ENCODE measurements at regions not wholly inside any gene's neighbourhood (a gene's known extent, or its start where the extent isn't known, plus 50 kb on each side); places are given as distances from the start of the nearest gene placed in this dataset.
A peak's percentile ranks its signal among the peaks of the same experiment; 100 is the strongest.

- DNase-seq (ENCODE audit: low spot score) = no peak
These were observed 397.6 kb downstream of the RNF144B start for GRCh38 chr6:18784794-18785193.

DNA sequence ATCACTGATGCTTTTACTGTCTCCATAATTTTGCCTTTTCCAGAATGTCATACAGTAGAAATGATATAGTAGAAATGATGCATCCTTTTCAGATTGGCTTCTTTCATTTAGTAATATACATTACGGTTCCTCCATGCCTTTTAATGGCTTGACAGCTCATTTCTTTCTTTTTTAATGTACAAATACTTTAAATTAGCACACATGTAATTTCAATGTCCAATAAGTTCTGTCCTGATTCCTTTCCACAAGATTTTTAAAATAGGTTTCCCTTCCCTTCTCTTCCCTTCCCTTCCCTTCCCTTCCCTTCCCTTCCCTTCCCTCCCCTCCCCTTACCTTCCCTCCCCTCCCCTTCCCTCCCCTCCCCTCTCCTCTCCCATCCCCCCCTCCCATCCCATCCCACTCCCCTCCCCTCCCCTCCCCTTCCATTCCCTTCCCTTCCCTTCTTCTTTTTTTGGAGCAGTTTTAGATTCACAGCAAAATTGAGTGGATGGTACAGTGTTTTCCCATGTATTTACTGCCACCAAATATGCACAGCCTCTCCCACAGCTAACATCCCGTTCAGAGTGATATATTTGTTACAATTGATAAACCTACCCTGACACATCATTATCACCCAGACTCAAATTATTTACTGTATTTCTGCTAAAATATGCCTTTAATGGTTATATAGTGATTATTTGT is 398.8 kb downstream of the RNF144B start:
- DNase-seq (ENCODE audit: low spot score) = no peak

DNA sequence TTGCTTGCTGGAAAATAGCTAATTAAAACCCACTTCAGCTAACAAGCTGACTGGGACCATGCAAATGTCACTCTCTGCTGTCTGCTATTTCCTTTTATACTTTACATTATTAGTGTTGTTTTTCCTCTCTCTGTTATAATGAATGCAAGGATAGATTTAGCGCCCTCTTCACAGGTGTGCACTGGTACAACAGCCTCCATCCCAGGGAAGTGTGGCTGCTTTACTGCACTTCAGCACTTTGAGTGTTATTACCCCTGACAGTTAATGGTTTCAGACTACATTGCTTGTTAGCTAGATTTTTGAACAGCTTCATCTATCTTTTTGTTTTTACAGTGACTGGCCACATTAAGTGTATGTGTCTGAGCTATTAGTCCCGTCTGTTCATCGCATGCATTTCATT is 405.7 kb downstream of the RNF144B start:
- no peak for DNase-seq (ENCODE audit: low spot score)

DNA sequence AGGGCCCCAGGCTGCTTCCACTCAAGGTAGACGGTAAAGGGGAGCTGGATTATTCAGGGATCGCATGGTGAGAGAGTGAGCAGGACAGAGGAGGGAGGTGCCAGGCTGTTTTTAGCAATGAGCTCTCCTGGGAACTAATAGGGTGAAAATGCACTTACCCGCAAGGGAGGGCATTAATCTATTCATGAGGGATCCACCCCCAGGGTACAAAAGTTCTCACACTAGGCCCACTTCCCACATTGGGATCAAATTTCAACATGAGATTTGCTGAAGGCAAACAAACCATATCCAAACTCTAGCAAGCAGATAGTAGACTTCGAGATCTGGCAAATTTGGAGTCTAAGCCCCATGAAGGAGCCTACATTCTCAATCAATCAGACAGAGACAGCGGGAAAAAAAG is 408.6 kb downstream of the RNF144B start:
- DNase-seq (ENCODE audit: low spot score) = no peak

GRCh38 chr6:18820725-18821124 is 433.6 kb downstream of the RNF144B start:
- no peak for DNase-seq (ENCODE audit: low spot score)

DNA sequence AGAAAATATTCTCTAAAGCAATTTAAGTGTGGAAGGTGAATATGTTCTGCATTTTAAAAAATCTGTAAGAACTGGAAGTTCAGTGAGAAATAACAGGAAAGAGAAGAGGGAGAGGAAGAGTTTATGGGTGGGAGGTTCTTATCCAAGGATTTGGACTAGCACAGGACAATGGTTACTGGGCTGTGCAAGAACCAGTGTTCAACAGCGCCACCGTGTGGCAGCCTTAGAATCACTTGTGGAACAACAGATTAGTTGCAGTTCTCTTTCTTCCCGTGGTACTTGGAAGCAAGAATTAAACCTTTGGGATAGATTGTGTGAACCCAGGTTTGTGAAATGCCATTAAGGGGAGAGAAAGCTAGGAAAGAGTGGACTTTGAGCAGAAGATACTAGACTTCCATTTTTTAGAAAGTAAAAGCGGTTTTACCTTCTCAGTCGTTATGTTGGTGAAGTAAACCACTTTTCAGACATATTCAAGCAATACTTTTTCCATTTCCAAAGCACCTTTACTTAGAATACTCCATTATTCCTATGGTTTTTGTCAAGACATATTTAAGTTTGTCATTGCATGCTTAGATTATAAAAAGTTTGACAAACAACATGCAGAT is 436.7 kb downstream of the RNF144B start:
- DNase-seq (ENCODE audit: low spot score) = peak; percentile 29

GRCh38 chr6:18829272-18829870 is 442.2 kb downstream of the RNF144B start:
- DNase-seq (ENCODE audit: low spot score) = no peak

- no peak for DNase-seq (ENCODE audit: low spot score)
These were observed 448.8 kb downstream of the RNF144B start for GRCh38 chr6:18835976-18836375.

- DNase-seq (ENCODE audit: low spot score) = no peak
These were observed 449.9 kb downstream of the RNF144B start for GRCh38 chr6:18837013-18837412.

GRCh38 chr6:18842534-18842933 is 455.4 kb downstream of the RNF144B start:
- DNase-seq (ENCODE audit: low spot score) = no peak

- no peak for DNase-seq (ENCODE audit: low spot score)
These were observed 458.7 kb downstream of the RNF144B start for GRCh38 chr6:18845896-18846295.

DNA sequence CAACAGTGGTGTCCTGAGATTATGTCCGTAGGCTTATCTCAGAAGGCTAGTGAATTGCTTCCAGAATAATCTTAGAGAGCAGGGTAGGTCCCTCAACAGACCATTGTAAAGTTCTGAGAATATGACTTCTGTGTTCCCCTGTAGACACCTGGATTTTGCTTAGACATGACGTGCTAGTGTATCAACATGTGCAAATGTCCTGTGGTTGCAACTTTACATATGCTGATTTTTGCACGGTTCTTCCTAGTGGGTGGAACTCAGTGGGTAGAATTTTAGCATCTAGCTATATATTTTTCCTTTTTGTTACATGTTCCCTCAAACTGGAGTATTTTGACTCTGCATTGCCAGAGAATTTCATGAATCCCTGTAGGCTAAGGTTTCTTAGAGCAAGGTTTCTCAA is 459.2 kb downstream of the RNF144B start:
- DNase-seq (ENCODE audit: low spot score) = no peak

GRCh38 chr6:18861204-18861603 is 474.1 kb downstream of the RNF144B start:
- no peak for DNase-seq (ENCODE audit: low spot score)

GRCh38 chr6:18883268-18883667 is 496.1 kb downstream of the RNF144B start:
- DNase-seq (ENCODE audit: low spot score) = no peak

DNA sequence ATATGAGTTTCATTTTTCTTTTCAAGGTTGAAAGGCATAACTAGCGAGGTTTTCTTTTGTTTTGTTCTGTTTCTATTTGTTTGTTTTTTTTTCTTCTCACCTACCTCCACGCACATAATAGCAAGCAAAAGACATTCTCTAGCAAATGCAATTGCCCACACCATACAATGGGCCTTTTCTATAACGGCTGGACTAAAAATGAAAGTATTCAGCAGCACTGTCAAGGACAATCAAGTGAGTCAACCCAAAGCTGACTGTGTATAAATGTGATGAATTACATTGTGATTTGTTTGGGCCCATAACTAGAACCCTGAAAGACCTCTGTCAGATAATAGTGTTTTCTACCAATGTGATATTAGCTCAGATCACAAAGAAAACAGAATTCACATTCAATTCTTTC is 496.7 kb downstream of the RNF144B start:
- DNase-seq (ENCODE audit: low spot score) = no peak

DNA sequence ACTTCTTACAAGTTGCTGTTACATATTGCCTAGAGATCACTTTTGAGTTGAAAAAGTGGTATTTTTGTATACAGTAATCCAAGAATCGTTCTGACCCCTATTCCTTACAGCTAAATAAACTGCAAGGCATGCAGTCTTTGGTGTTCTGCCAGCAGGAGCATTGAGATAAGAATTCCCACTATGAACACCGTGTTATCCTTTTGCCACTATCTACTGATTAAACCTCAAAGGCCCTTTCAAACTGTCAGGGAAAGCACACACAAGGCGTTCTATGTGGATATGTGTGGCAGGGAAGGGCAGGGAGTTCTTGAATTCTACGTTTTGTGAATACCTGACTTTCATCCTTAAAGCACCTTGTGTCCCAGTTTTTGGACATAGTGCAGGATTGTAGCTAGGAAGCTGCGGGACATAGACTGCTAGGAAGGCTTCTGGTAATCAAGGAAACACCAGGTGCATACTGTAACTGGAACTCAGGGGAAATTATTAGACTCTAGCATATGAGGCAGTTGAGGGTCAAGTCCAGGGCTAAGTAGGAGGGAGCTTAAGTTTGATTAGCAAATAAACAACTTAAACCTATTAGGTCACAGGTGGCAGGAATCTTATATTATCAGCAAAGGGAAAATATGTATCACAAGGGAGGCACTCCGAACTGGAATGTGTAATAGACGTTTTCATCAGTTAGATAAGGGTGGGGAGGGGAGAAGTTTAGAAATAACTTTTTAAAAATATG is 506.6 kb downstream of the RNF144B start:
- DNase-seq (ENCODE audit: low spot score) = no peak

GRCh38 chr6:18897350-18897749 is 510.2 kb downstream of the RNF144B start:
- DNase-seq (ENCODE audit: low spot score) = no peak

DNA sequence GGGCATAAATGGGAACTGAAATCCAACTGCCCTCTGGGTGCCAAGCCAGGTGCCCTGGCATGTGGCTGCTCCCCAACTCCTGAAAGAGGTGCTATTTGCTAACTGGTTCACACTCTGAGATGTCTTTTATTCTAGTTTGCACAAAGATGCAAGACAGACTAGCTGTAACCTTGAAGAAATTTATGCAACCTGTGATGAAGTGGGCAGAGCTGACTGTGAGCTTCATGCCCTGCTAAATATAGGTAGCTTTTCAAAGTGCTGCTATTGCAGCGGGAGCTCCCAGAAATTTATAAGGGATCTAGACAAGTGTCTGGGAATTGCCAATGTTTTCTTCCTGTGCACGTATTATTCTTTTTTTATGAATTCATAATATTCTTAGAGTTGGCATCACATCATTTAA is 517.5 kb downstream of the RNF144B start:
- no peak for DNase-seq (ENCODE audit: low spot score)

GRCh38 chr6:18920701-18921100 is 533.6 kb downstream of the RNF144B start:
- DNase-seq (ENCODE audit: low spot score) = no peak

DNA sequence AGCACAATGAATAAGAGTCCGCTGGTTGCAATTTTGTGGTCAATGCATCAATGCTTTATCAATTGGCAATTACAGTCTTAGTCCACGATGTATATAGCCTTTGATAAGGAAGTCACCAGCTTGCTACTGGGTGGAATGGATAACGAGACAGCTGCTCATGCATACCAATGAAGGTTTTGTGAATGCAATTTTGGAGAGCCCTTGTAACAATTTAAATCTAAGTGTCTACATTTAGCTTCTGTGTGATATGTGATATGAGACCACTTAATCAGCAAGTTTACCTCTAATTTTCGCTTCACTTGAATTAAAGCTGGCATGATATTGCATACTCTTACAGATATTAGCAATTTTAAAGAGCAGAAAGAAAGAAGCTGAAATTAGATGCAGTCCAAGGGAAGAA is 543.9 kb downstream of the RNF144B start:
- DNase-seq (ENCODE audit: low spot score) = no peak

GRCh38 chr6:18958146-18958545 is 571.0 kb downstream of the RNF144B start:
- no peak for DNase-seq (ENCODE audit: low spot score)

DNA sequence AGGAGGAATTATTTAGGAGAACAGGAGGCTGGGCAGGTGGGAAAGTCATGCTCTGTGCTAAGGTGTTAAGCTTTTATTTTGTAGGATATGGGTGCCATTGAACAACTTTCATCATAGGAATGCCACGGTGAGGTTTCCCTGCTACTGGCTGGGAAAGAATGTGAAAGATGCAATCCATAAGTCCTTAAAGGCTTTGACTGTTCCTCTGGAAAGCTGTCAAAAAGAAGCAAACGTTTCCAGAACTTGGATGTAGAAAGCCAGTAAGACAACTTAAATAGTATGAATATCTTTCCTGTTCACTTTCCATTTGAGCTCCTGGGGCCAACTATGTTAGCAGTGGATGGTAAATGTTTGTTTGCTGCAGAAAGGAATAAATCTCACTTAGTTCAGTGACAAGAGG is 574.4 kb downstream of the RNF144B start:
- DNase-seq (ENCODE audit: low spot score) = no peak

GRCh38 chr6:18962361-18962905 is 575.3 kb downstream of the RNF144B start:
- no peak for DNase-seq (ENCODE audit: low spot score)

All from kidney capillary endothelial cell (primary cell).